ENCODE measurements at regions not wholly inside any gene's neighbourhood (a gene's known extent, or its start where the extent isn't known, plus 50 kb on each side); places are given as distances from the start of the nearest gene placed in this dataset.

- intact Hi-C loops (cut with micrococcal nuclease) = no loop called here
- no peaks in the 10 kb centered on the region for H3K4me1 ChIP-seq (ENCODE audit: control insufficient read depth in 2 of 2, insufficient read depth in 2 of 2, low read length in 2 of 2)
- no peak overlapping the region for H2AFZ ChIP-seq (ENCODE audit: insufficient read depth, low read depth, low read length, poor library complexity, severe bottlenecking)
- H3K9me3 ChIP-seq (ENCODE audit: control extremely low read depth in 1 of 3, control insufficient read depth in 2 of 3, insufficient read depth in 1 of 3, low read length in 2 of 3) = no peaks in the 10 kb centered on the region
- 60% methylated on average over 4 of the region's 6 CpGs for WGBS (ENCODE audit: insufficient coverage)
- no peak overlapping the region for H3K4me3 Mint-ChIP-seq
- H3K27me3 ChIP-seq (replicated peaks in 1 of 4; ENCODE audit: control extremely low read depth in 1 of 4, control insufficient read depth in 3 of 4, insufficient read depth in 4 of 4, low read length in 3 of 4) = peaks cover 0 to 5% (median 0%) of the 10 kb centered on the region in 4 experiments
- H3K4me1 Mint-ChIP-seq = no peaks in the 10 kb centered on the region
- H3K27ac ChIP-seq (ENCODE audit: low read length in 2 of 2) = no peak overlapping the region
- H3K79me2 ChIP-seq (ENCODE audit: control insufficient read depth, insufficient read depth, low read length) = no peaks in the 10 kb centered on the region
- ChIA-PET POLR2A (no interaction called here), CTCF (interaction anchor here (0.6 kb wide), 1 partner anchor 28 kb away, joined by 5 read pairs; no protein-coding TSS in a partner anchor)
- no peak overlapping the region for H3K4me2 ChIP-seq (replicated peaks; ENCODE audit: low read depth, low read length, poor library complexity, severe bottlenecking)
- H3K9ac ChIP-seq (ENCODE audit: low read length) = no peak overlapping the region
- H3K27ac Mint-ChIP-seq = no peak overlapping the region
- no peaks in the 10 kb centered on the region for H3K36me3 ChIP-seq (replicated peaks in 1 of 2; ENCODE audit: control extremely low read depth in 1 of 2, control insufficient read depth in 1 of 2, extremely low read depth in 1 of 2, insufficient read depth in 2 of 2, low read length in 1 of 2)
- H3K9me3 Mint-ChIP-seq (ENCODE audit: insufficient read depth) = no peaks in the 10 kb centered on the region
- DNase-seq (no peak), ATAC-seq (ENCODE audit: low read depth) (no peak)
- H3K4me3 ChIP-seq (ENCODE audit: control extremely low read depth in 1 of 5, extremely low read depth in 1 of 5, insufficient read depth in 1 of 5, low read depth in 2 of 5, low read length in 4 of 5) = no peak overlapping the region
- H4K20me1 ChIP-seq (ENCODE audit: control insufficient read depth, insufficient read depth, low read length, poor library complexity, severe bottlenecking) = no peaks in the 10 kb centered on the region
- peaks cover 8% of the 10 kb centered on the region for H3K27me3 Mint-ChIP-seq
- TF ChIP-seq CTCF (IDR thresholded peaks at IDR 0.05) (no peak), EZH2 (IDR thresholded peaks at IDR 0.05; ENCODE audit: borderline replicate concordance, insufficient read depth, low read depth, low read length, poor library complexity, severe bottlenecking) (no peak)
Measured at GRCh38 chr2:16256601-16257321, 316.4 kb downstream of the MYCN start.

- intact Hi-C loops (cut with micrococcal nuclease) = no loop called here
- Mint-ChIP-seq H3K9me3 (ENCODE audit: insufficient read depth) (no peaks in the 10 kb centered on the region), H3K27ac (no peak overlapping the region), H3K4me1 (no peaks in the 10 kb centered on the region), H3K27me3 (peaks cover 8% of the 10 kb centered on the region), H3K4me3 (no peak overlapping the region)
- no peaks in the 10 kb centered on the region for H3K36me3 ChIP-seq (replicated peaks in 1 of 2; ENCODE audit: control extremely low read depth in 1 of 2, control insufficient read depth in 1 of 2, extremely low read depth in 1 of 2, insufficient read depth in 2 of 2, low read length in 1 of 2)
- H3K4me2 ChIP-seq (replicated peaks; ENCODE audit: low read depth, low read length, poor library complexity, severe bottlenecking) = no peak overlapping the region
- ChIA-PET CTCF (no interaction called here), POLR2A (no interaction called here)
- no peak overlapping the region for H3K9ac ChIP-seq (ENCODE audit: low read length)
- no peaks in the 10 kb centered on the region for H4K20me1 ChIP-seq (ENCODE audit: control insufficient read depth, insufficient read depth, low read length, poor library complexity, severe bottlenecking)
- H2AFZ ChIP-seq (ENCODE audit: insufficient read depth, low read depth, low read length, poor library complexity, severe bottlenecking) = no peak overlapping the region
- H3K9me3 ChIP-seq (ENCODE audit: control extremely low read depth in 1 of 3, control insufficient read depth in 2 of 3, insufficient read depth in 1 of 3, low read length in 2 of 3) = no peaks in the 10 kb centered on the region
- no peaks in the 10 kb centered on the region for H3K79me2 ChIP-seq (ENCODE audit: control insufficient read depth, insufficient read depth, low read length)
- TF ChIP-seq CTCF (IDR thresholded peaks at IDR 0.05) (no peak), EZH2 (IDR thresholded peaks at IDR 0.05; ENCODE audit: borderline replicate concordance, insufficient read depth, low read depth, low read length, poor library complexity, severe bottlenecking) (no peak)
- no peak for DNase-seq
- ATAC-seq (ENCODE audit: low read depth) = no peak
- no CpG with 5 or more reads among the region's 4 CpGs for WGBS (ENCODE audit: insufficient coverage)
- H3K27me3 ChIP-seq (replicated peaks in 1 of 4; ENCODE audit: control extremely low read depth in 1 of 4, control insufficient read depth in 3 of 4, insufficient read depth in 4 of 4, low read length in 3 of 4) = peaks cover 0 to 5% (median 0%) of the 10 kb centered on the region in 4 experiments
- H3K4me3 ChIP-seq (ENCODE audit: control extremely low read depth in 1 of 5, extremely low read depth in 1 of 5, insufficient read depth in 1 of 5, low read depth in 2 of 5, low read length in 4 of 5) = no peak overlapping the region
- H3K4me1 ChIP-seq (ENCODE audit: control insufficient read depth in 2 of 2, insufficient read depth in 2 of 2, low read length in 2 of 2) = no peaks in the 10 kb centered on the region
- no peak overlapping the region for H3K27ac ChIP-seq (ENCODE audit: low read length in 2 of 2)
Measured at GRCh38 chr2:16255120-16255519, 314.8 kb downstream of the MYCN start.

Data from B cell (primary cell).